Testis (tissue), 2 donors: ENCODE measurements at regions not wholly inside any gene's neighbourhood (a gene's known extent, or its start where the extent isn't known, plus 50 kb on each side); places are given as distances from the start of the nearest gene placed in this dataset.
"Not testable (repeated sequence)": the region's sequence is repeated elsewhere in the genome, so short reads cannot be mapped to it uniquely, and the experiment has no call there.

Experiments
- DNase-seq: peaks from one replicate; pipeline ENCODE4 v3.0.0-alpha.2; 2019
- H3K27ac ChIP-seq, 2 donors: fragments of 200-600 bp; sonication (generic); one replicate each; pipeline ENCODE4 v1.5.1; 2019
- H3K27me3 ChIP-seq: fragments of 200-600 bp; sonication (generic); one replicate; pipeline ENCODE4 v1.5.1; 2019
- H3K36me3 ChIP-seq: fragments of 200-600 bp; sonication (generic); one replicate; pipeline ENCODE4 v1.5.1; 2017; ENCODE audit warnings: low read depth; ENCODE audit errors: missing control alignments
- H3K4me1 ChIP-seq: fragments of 200-600 bp; sonication (generic); one replicate; pipeline ENCODE4 v1.5.1; 2019
- H3K4me3 ChIP-seq, 2 donors: fragments of 200-600 bp; sonication (generic); one replicate each; pipeline ENCODE4 v1.5.1; 2017 to 2019
- H3K9me3 ChIP-seq: fragments of 200-600 bp; sonication (generic); one replicate; pipeline ENCODE4 v1.5.1; 2017
- POLR2A ChIP-seq: fragments of 450-650 bp; IDR thresholded peaks from one replicate; pipeline ENCODE4 v1.6.1; 2017; ENCODE audit warnings: antibody characterized with exemption, mild to moderate bottlenecking, moderate library complexity
- WGBS, 2 donors: methylation state at CpG; one replicate each; pipeline ENCODE4 v1.1.5; 2018; 5-methylcytosine and 5-hydroxymethylcytosine counted together
- intact Hi-C: fragments of 100-400 bp; cut with DNase I; formaldehyde crosslinking; loops from one replicate; pipeline ENCODE4 v1.15.1; 2023; ENCODE audit warnings: low total_unique reads
- TF ChIP-seq, protein P1 (sequence below), 3 experiments: fragments of 450-650 bp in 2 of 3; fragments of 200-600 bp in 1 of 3; sonication (generic) in 1 of 3; IDR thresholded peaks; one replicate each; pipeline ENCODE4 v1.5.1; 2016 to 2019; ENCODE audit warnings: antibody characterized with exemption in 3 of 3, mild to moderate bottlenecking in 2 of 3, moderate library complexity in 1 of 3

- TF ChIP-seq, protein P1, sequence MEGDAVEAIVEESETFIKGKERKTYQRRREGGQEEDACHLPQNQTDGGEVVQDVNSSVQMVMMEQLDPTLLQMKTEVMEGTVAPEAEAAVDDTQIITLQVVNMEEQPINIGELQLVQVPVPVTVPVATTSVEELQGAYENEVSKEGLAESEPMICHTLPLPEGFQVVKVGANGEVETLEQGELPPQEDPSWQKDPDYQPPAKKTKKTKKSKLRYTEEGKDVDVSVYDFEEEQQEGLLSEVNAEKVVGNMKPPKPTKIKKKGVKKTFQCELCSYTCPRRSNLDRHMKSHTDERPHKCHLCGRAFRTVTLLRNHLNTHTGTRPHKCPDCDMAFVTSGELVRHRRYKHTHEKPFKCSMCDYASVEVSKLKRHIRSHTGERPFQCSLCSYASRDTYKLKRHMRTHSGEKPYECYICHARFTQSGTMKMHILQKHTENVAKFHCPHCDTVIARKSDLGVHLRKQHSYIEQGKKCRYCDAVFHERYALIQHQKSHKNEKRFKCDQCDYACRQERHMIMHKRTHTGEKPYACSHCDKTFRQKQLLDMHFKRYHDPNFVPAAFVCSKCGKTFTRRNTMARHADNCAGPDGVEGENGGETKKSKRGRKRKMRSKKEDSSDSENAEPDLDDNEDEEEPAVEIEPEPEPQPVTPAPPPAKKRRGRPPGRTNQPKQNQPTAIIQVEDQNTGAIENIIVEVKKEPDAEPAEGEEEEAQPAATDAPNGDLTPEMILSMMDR (IDR thresholded peaks at IDR 0.05): no peak
- no peak for TF ChIP-seq POLR2A
- Histone ChIP-seq H3K36me3 (no peaks in the 10 kb centered on the region), H3K4me3 (no peak overlapping the region), H3K4me1 (no peaks in the 10 kb centered on the region), H3K27ac (no peak overlapping the region), H3K9me3 (no peaks in the 10 kb centered on the region), H3K27me3 (no peaks in the 10 kb centered on the region)
- intact Hi-C loops: no loop called here
- 68 to 73% methylated on average over 5 of the region's 5 CpGs for WGBS, 2 donors
- DNase-seq: no peak
These were observed 1126.9 kb downstream of the STPG2 start for GRCh38 chr4:97016186-97016907.

DNA sequence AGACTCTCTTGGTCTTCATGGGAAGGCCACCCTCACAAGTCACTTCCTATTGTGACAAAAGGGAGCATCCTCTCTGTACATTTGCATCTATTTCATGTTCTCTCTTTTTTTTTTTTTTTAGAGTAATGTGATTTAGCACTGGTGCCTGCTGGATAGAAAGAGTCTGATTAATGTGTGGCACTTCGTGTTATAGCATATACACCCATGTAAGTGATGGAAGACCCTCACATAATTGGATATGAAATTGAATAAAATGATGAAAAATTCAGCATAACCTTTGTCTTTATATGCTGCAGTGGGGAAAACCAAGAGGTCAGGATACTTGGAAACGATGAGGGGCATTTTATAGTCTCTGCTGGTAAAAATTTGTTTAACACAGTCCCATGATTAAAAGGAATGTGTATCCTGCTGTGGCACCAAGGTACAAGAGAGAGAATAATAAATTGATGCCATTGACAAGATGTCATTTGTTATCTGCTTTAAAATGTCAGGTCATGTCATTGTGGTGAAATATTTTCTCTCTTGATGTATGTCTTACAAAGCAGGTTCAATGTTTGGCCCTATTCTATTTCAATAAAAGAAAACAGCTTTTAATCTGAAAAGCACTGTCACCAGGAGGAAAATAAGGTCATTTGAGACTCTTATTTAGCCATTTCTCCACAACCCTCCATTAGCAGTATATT, 1115.4 kb downstream of the STPG2 start:
- no peaks in the 10 kb centered on the region for H3K27me3 ChIP-seq
- no peaks in the 10 kb centered on the region for H3K36me3 ChIP-seq
- no peak overlapping the region for H3K27ac ChIP-seq
- TF ChIP-seq, protein P1 (IDR thresholded peaks at IDR 0.05): no peak
- TF ChIP-seq POLR2A: no peak
- H3K4me3 ChIP-seq: no peak overlapping the region
- H3K9me3 ChIP-seq: no peaks in the 10 kb centered on the region
- intact Hi-C loops: no loop called here
- H3K4me1 ChIP-seq: no peaks in the 10 kb centered on the region
- no peak for DNase-seq
- WGBS, 2 donors: 67 to 70% methylated on average over 2 of the region's 2 CpGs

DNA sequence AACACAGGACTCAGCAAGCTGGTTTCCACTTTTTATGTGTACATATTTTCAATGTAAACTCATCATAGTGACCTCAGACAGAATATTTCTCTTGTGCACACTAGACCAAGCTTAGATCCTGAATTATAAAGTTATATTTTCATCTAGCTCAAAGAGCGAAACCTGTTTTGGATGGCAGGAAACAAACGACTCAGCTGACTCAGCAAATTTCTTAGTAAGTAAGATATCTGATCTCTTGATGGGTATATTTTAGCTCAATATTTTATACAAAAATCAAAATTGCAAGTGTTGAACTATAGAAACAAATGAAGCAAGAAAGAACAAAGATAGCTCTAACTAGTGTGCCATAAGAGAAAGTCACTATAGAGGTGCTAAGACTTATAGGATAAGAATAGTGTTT, 1114.5 kb downstream of the STPG2 start:
- H3K9me3 ChIP-seq: no peaks in the 10 kb centered on the region
- no peaks in the 10 kb centered on the region for H3K36me3 ChIP-seq
- H3K27me3 ChIP-seq: no peaks in the 10 kb centered on the region
- H3K4me1 ChIP-seq: no peaks in the 10 kb centered on the region
- no peak overlapping the region for H3K4me3 ChIP-seq
- 75 to 76% methylated on average over 2 of the region's 2 CpGs for WGBS, 2 donors
- TF ChIP-seq POLR2A: no peak
- TF ChIP-seq, protein P1 (IDR thresholded peaks at IDR 0.05): no peak
- intact Hi-C loops: no loop called here
- DNase-seq: no peak
- no peak overlapping the region for H3K27ac ChIP-seq

GRCh38 chr4:97037411-97038145, 1105.7 kb downstream of the STPG2 start:
- H3K27ac ChIP-seq, H3K4me1 ChIP-seq, H3K27me3 ChIP-seq, H3K36me3 ChIP-seq, H3K9me3 ChIP-seq, intact Hi-C loops: not testable (repeated sequence)
- 56 to 74% methylated on average over 4 to 12 of the region's 12 CpGs for WGBS, 2 donors
- peak overlapping the region in 1 of 2 donors; percentile 12 for H3K4me3 ChIP-seq
- DNase-seq: peak; percentile 17

DNA sequence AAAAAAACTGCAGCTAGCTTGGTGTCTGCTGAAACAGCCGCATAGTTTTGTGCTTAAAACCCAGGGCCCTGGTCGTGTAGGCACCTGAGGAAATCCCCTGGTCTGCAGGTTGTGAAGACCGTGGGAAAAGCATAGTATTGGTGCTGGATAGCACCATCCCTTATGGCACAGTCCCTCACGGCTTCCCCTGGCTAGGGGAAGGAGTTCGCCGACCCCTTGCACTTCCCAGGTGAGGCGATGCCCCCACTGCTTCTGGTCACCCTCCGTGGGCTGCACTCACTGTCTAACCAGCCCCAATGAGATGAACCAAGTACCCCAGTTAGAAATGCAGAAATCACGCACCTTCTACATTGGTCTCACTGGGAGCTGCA, 1105.1 kb downstream of the STPG2 start:
- Histone ChIP-seq H3K27me3 (no peaks in the 10 kb centered on the region), H3K4me3 (no peak overlapping the region), H3K36me3 (no peaks in the 10 kb centered on the region), H3K9me3 (no peaks in the 10 kb centered on the region), H3K27ac (no peak overlapping the region), H3K4me1 (no peaks in the 10 kb centered on the region)
- DNase-seq: peak; percentile 14
- intact Hi-C loops: no loop called here
- WGBS, 2 donors: 64 to 66% methylated on average over 7 to 9 of the region's 9 CpGs
- no peak for TF ChIP-seq POLR2A
- TF ChIP-seq, protein P1 (IDR thresholded peaks at IDR 0.05): no peak
